Keratinocyte (primary cell): ENCODE measurements at regions not wholly inside any gene's neighbourhood (a gene's known extent, or its start where the extent isn't known, plus 50 kb on each side); places are given as distances from the start of the nearest gene placed in this dataset.
A peak's percentile ranks its signal among the peaks of the same experiment; 100 is the strongest.

Experiments
- DNase-seq: peaks from one replicate; pipeline ENCODE4 v3.0.0-alpha.2; 2011; ENCODE audit warnings: low read depth, missing footprints, low spot score
- FAIRE-seq: peaks from 2 replicates; lab custom pipeline; 2011; peaks lifted over from hg19 to GRCh38; lab: Jason Lieb, UNC
- H2AFZ ChIP-seq: 2 replicates; pipeline ENCODE4 v1.6.0; 2012; ENCODE audit warnings: low read length, control low read depth, inconsistent platforms; ENCODE audit not compliant: control insufficient read depth
- H3K27ac ChIP-seq: 2 replicates; pipeline ENCODE4 v1.5.1; 2011; ENCODE audit warnings: low read length; ENCODE audit not compliant: control insufficient read depth, insufficient read depth
- H3K27me3 ChIP-seq: 3 replicates; pipeline ENCODE4 v1.6.0; 2011; ENCODE audit warnings: low read length; ENCODE audit not compliant: control insufficient read depth, insufficient read depth; ENCODE audit errors: extremely low read depth
- H3K36me3 ChIP-seq, 2 experiments: 2 replicates in 1 of 2; 3 replicates in 1 of 2; pipeline ENCODE4 v1.5.1; 2011; ENCODE audit warnings: low read length in 2 of 2, mild to moderate bottlenecking in 1 of 2; ENCODE audit not compliant: control insufficient read depth in 2 of 2, insufficient read depth in 2 of 2; ENCODE audit errors: extremely low read depth in 1 of 2
- H3K4me1 ChIP-seq: 3 replicates; pipeline ENCODE4 v1.5.1; 2011; ENCODE audit warnings: low read length; ENCODE audit not compliant: control insufficient read depth, insufficient read depth; ENCODE audit errors: extremely low read depth
- H3K4me2 ChIP-seq: 3 replicates; pipeline ENCODE4 v1.6.0; 2011; ENCODE audit warnings: low read depth, low read length; ENCODE audit not compliant: control insufficient read depth, insufficient read depth; ENCODE audit errors: extremely low read depth
- H3K4me3 ChIP-seq, 3 experiments: fragments of 200-600 bp in 1 of 3; sonication (generic) in 1 of 3; 2 replicates in 2 of 3; 3 replicates in 1 of 3; pipeline ENCODE4 v1.5.1; 2011 to 2016; ENCODE audit warnings: low read length in 3 of 3, mild to moderate bottlenecking in 3 of 3, control low read depth in 2 of 3, inconsistent platforms in 1 of 3, low read depth in 1 of 3, mixed read lengths in 1 of 3, mixed run types in 1 of 3, moderate library complexity in 1 of 3; ENCODE audit not compliant: control insufficient read depth in 2 of 3, insufficient read depth in 2 of 3; ENCODE audit errors: extremely low read depth in 1 of 3
- H3K79me2 ChIP-seq: 2 replicates; pipeline ENCODE4 v1.6.0; 2012; ENCODE audit warnings: low read length; ENCODE audit not compliant: control insufficient read depth, insufficient read depth
- H3K9ac ChIP-seq: 3 replicates; pipeline ENCODE4 v1.6.0; 2011; ENCODE audit warnings: low read length; ENCODE audit not compliant: control insufficient read depth, insufficient read depth; ENCODE audit errors: extremely low read depth
- H3K9me1 ChIP-seq: 3 replicates; pipeline ENCODE4 v1.6.0; 2011; ENCODE audit warnings: low read length; ENCODE audit not compliant: control insufficient read depth, insufficient read depth; ENCODE audit errors: extremely low read depth
- H3K9me3 ChIP-seq: 2 replicates; pipeline ENCODE4 v1.5.1; 2012; ENCODE audit warnings: low read depth, low read length; ENCODE audit not compliant: control insufficient read depth
- H4K20me1 ChIP-seq: 3 replicates; pipeline ENCODE4 v1.6.0; 2011; ENCODE audit warnings: low read length; ENCODE audit not compliant: control insufficient read depth, insufficient read depth; ENCODE audit errors: extremely low read depth
- EZH2 ChIP-seq: IDR thresholded peaks from one replicate; pipeline ENCODE4 v1.6.1; 2012; ENCODE audit warnings: inconsistent platforms, mild to moderate bottlenecking, low read length, moderate library complexity
- dilution Hi-C: fragments of 300-500 bp; cut with MboI; formaldehyde crosslinking; loops from one replicate; pipeline ENCODE4 v1.7.0; 2020; ENCODE audit warnings: low sequenced_read_pairs; ENCODE audit not compliant: extremely low pct_ligation_motif_present
- TF ChIP-seq, protein P1 (sequence below), 3 experiments: IDR thresholded peaks in 1 of 3; conservative IDR thresholded peaks in 1 of 3; optimal IDR thresholded peaks in 1 of 3; 2 replicates in 2 of 3; 3 replicates in 1 of 3; pipeline versions ENCODE3 to v1.5.1; 2011; ENCODE audit warnings: low read length in 3 of 3, mild to moderate bottlenecking in 3 of 3, moderate library complexity in 2 of 3, control low read depth in 1 of 3, inconsistent platforms in 1 of 3; ENCODE audit not compliant: insufficient read depth in 2 of 3; ENCODE audit errors: extremely low read depth in 1 of 3

DNA sequence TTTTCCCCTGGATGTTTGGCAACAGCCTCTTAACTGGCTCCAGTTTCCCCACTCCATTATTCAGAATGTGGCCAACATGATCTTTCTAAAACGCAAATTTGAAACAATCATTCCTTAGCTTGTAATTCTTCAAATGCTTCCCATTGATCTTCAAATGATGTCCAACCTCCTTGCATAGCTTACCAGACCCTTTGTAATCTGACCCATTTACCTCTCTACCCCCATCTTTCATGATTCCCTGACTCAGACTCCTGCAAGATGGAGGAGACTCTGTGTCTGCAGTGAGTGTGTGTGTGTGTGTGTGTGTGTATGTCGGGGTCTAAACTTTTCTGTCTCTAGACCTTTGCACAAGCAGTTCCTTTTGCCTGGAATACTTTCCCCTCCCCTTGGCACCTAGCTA is 515.7 kb upstream of the PROK2 start:
- no peak overlapping the region for H3K9ac ChIP-seq
- TF ChIP-seq, protein P1, sequence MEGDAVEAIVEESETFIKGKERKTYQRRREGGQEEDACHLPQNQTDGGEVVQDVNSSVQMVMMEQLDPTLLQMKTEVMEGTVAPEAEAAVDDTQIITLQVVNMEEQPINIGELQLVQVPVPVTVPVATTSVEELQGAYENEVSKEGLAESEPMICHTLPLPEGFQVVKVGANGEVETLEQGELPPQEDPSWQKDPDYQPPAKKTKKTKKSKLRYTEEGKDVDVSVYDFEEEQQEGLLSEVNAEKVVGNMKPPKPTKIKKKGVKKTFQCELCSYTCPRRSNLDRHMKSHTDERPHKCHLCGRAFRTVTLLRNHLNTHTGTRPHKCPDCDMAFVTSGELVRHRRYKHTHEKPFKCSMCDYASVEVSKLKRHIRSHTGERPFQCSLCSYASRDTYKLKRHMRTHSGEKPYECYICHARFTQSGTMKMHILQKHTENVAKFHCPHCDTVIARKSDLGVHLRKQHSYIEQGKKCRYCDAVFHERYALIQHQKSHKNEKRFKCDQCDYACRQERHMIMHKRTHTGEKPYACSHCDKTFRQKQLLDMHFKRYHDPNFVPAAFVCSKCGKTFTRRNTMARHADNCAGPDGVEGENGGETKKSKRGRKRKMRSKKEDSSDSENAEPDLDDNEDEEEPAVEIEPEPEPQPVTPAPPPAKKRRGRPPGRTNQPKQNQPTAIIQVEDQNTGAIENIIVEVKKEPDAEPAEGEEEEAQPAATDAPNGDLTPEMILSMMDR (optimal IDR thresholded peaks at IDR 0.05 in 1 of 3, IDR thresholded peaks at IDR 0.05 in 1 of 3, conservative IDR thresholded peaks at IDR 0.05 in 1 of 3; ENCODE audit: extremely low read depth in 1 of 3, insufficient read depth in 2 of 3, low read length in 3 of 3) = no peak
- TF ChIP-seq EZH2 = no peak
- peaks cover 13% of the 10 kb centered on the region for H3K4me1 ChIP-seq
- H3K9me3 ChIP-seq = no peaks in the 10 kb centered on the region
- no peak overlapping the region for H3K27ac ChIP-seq
- H3K79me2 ChIP-seq = no peaks in the 10 kb centered on the region
- no peak overlapping the region for H2AFZ ChIP-seq
- no peak overlapping the region for H3K4me2 ChIP-seq
- H3K36me3 ChIP-seq = no peaks in the 10 kb centered on the region
- FAIRE-seq (no peak), DNase-seq (no peak)
- no peaks in the 10 kb centered on the region for H3K9me1 ChIP-seq
- dilution Hi-C loops = no loop called here
- no peak overlapping the region for H3K4me3 ChIP-seq
- no peaks in the 10 kb centered on the region for H4K20me1 ChIP-seq
- H3K27me3 ChIP-seq = no peaks in the 10 kb centered on the region

DNA sequence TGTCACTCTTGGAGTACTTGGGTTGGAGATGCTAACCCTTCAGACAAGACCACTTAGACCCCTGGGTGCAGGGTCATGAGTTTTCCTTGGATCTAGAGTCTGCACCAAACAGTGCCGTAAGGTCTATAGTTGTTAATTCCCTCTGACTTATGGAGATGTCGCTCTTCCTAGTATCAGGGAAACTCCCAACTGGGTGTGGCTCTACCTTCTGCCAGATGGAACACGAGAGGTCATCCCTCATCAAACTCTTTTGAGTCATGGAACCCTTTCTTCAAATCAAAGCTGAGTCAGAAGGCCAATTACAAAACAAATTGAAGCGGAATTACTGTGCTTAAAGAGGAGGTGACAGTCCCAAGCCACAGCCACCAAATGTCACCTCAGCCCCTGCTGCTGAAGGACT is 514.9 kb upstream of the PROK2 start:
- DNase-seq = peak; percentile 5
- peak; percentile 62 for FAIRE-seq
- H3K4me1 ChIP-seq = peaks cover 16% of the 10 kb centered on the region

More for the DNA sequence above, 514.9 kb upstream of the PROK2 start:
- H3K4me3 ChIP-seq = no peak overlapping the region
- H3K27me3 ChIP-seq = no peaks in the 10 kb centered on the region
- no peaks in the 10 kb centered on the region for H3K36me3 ChIP-seq
- dilution Hi-C loops = no loop called here
- H3K79me2 ChIP-seq = no peaks in the 10 kb centered on the region
- no peak overlapping the region for H2AFZ ChIP-seq
- no peak overlapping the region for H3K9ac ChIP-seq
- no peaks in the 10 kb centered on the region for H3K9me3 ChIP-seq
- no peaks in the 10 kb centered on the region for H4K20me1 ChIP-seq
- TF ChIP-seq EZH2 = no peak
- TF ChIP-seq, protein P1 (optimal IDR thresholded peaks at IDR 0.05 in 1 of 3, IDR thresholded peaks at IDR 0.05 in 1 of 3, conservative IDR thresholded peaks at IDR 0.05 in 1 of 3; ENCODE audit: extremely low read depth in 1 of 3, insufficient read depth in 2 of 3, low read length in 3 of 3) = no peak
- H3K9me1 ChIP-seq = no peaks in the 10 kb centered on the region
- H3K4me2 ChIP-seq = no peak overlapping the region
- H3K27ac ChIP-seq = no peak overlapping the region
